SW 1271 (cell line): ENCODE measurements at regions not wholly inside any gene's neighbourhood (a gene's known extent, or its start where the extent isn't known, plus 50 kb on each side); places are given as distances from the start of the nearest gene placed in this dataset.
"Not testable (repeated sequence)": the region's sequence is repeated elsewhere in the genome, so short reads cannot be mapped to it uniquely, and the experiment has no call there.

ENCODE experiments used
- DNase-seq, 2 experiments: peaks; one replicate each; lab custom pipeline; 2025; lab: John Stamatoyannopoulos, UW

GRCh38 chr10:28859791-28860190 lies 182.5 kb downstream of the BAMBI start:
- DNase-seq: no peak

GRCh38 chr10:28862219-28862618 lies 184.9 kb downstream of the BAMBI start:
- no peak for DNase-seq

- DNase-seq: no peak
Observed at GRCh38 chr10:28869606-28870201, 192.4 kb downstream of the BAMBI start.

- no peak for DNase-seq
Observed at GRCh38 chr10:28871665-28872064, 194.3 kb downstream of the BAMBI start.

- DNase-seq: no peak
Observed at GRCh38 chr10:28872587-28873165, 195.4 kb downstream of the BAMBI start.

- no peak for DNase-seq
Observed at GRCh38 chr10:28873540-28873939, 196.2 kb downstream of the BAMBI start.

- DNase-seq: no peak
Observed at GRCh38 chr10:28874210-28874609, 196.9 kb downstream of the BAMBI start.

GRCh38 chr10:28875549-28876081 lies 198.3 kb downstream of the BAMBI start:
- DNase-seq: no peak

GRCh38 chr10:28878236-28878970 lies 201.1 kb downstream of the BAMBI start:
- no peak for DNase-seq

GRCh38 chr10:28879246-28879645 lies 201.9 kb downstream of the BAMBI start:
- no peak for DNase-seq

GRCh38 chr10:28879875-28880682 lies 202.8 kb downstream of the BAMBI start:
- DNase-seq: no peak

GRCh38 chr10:28880683-28880950 lies 203.3 kb downstream of the BAMBI start:
- no peak for DNase-seq

- DNase-seq: no peak
Observed at GRCh38 chr10:28881171-28881882, 204.0 kb downstream of the BAMBI start.

GRCh38 chr10:28883741-28884423 lies 206.6 kb downstream of the BAMBI start:
- no peak for DNase-seq

- DNase-seq: no peak
Observed at GRCh38 chr10:28890121-28890950, 213.0 kb downstream of the BAMBI start.

- DNase-seq: no peak
Observed at GRCh38 chr10:28891058-28891713, 213.9 kb downstream of the BAMBI start.

- no peak for DNase-seq
Observed at GRCh38 chr10:28892818-28893547, 215.7 kb downstream of the BAMBI start.

- no peak for DNase-seq
Observed at GRCh38 chr10:28894146-28894545, 216.8 kb downstream of the BAMBI start.

GRCh38 chr10:28895671-28896070 lies 218.3 kb downstream of the BAMBI start:
- DNase-seq: not testable (repeated sequence)
